Gastrocnemius medialis (tissue), 4 donors: ENCODE measurements at regions not wholly inside any gene's neighbourhood (a gene's known extent, or its start where the extent isn't known, plus 50 kb on each side); places are given as distances from the start of the nearest gene placed in this dataset.

ENCODE experiments used
- POLR2A ChIP-seq, 2 donors: fragments of 450-650 bp; IDR thresholded peaks; one replicate each; pipeline ENCODE4 v1.6.1; 2017; ENCODE audit warnings: antibody characterized with exemption in 2 of 2, mild to moderate bottlenecking in 2 of 2, moderate library complexity in 2 of 2
- TF ChIP-seq, protein P1 (sequence below), 5 experiments: fragments of 450-650 bp in 3 of 5; fragments of 200-600 bp in 2 of 5; sonication (generic) in 2 of 5; IDR thresholded peaks in 4 of 5; conservative IDR thresholded peaks in 1 of 5; 1 replicate in 4 of 5; 2 replicates in 1 of 5; pipeline ENCODE4 v1.5.1; 2016 to 2019; ENCODE audit warnings: antibody characterized with exemption in 5 of 5, mild to moderate bottlenecking in 3 of 5, moderate library complexity in 3 of 5

DNA sequence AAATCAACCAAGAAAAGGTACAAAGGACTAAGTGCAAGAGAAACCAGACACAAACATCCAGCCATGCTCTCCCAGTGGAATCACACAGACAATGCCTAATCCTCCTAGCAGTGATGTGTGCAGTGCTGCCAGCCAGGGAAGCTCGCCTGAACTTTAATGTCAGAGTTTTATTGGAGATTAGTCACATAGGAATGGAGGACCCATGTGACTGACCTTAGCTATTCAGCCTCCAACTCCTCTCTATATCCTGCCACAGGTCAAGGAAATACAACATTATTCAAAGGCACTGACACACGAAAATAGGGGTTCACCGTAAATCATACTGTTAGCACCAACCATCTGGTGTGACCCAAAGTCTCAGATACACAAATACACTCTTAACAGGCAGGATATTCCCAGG is 684.6 kb downstream of the DOK5 start:
- TF ChIP-seq, protein P1, sequence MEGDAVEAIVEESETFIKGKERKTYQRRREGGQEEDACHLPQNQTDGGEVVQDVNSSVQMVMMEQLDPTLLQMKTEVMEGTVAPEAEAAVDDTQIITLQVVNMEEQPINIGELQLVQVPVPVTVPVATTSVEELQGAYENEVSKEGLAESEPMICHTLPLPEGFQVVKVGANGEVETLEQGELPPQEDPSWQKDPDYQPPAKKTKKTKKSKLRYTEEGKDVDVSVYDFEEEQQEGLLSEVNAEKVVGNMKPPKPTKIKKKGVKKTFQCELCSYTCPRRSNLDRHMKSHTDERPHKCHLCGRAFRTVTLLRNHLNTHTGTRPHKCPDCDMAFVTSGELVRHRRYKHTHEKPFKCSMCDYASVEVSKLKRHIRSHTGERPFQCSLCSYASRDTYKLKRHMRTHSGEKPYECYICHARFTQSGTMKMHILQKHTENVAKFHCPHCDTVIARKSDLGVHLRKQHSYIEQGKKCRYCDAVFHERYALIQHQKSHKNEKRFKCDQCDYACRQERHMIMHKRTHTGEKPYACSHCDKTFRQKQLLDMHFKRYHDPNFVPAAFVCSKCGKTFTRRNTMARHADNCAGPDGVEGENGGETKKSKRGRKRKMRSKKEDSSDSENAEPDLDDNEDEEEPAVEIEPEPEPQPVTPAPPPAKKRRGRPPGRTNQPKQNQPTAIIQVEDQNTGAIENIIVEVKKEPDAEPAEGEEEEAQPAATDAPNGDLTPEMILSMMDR (IDR thresholded peaks at IDR 0.05 in 4 of 5, conservative IDR thresholded peaks at IDR 0.05 in 1 of 5) = no peak
- TF ChIP-seq POLR2A (IDR thresholded peaks at IDR 0.05) = no peak
